NCI-H524 (cell line): ENCODE measurements at regions not wholly inside any gene's neighbourhood (a gene's known extent, or its start where the extent isn't known, plus 50 kb on each side); places are given as distances from the start of the nearest gene placed in this dataset.
"Not testable (repeated sequence)": the region's sequence is repeated elsewhere in the genome, so short reads cannot be mapped to it uniquely, and the experiment has no call there.

Source experiments
- DNase-seq, 2 experiments: peaks; one replicate each; lab custom pipeline; 2025; lab: John Stamatoyannopoulos, UW

- not testable (repeated sequence) for DNase-seq
Observed at GRCh38 chr17:62196587-62196986, 131.5 kb upstream of the MED13 start.

- no peak for DNase-seq
Observed at GRCh38 chr17:62194401-62194800, 129.3 kb upstream of the MED13 start.

- no peak for DNase-seq
Observed at GRCh38 chr17:62193249-62193648, 128.2 kb upstream of the MED13 start.

GRCh38 chr17:62191390-62192361 is 126.6 kb upstream of the MED13 start:
- peak in 1 of 2 experiments; percentile 10 for DNase-seq

- peak; percentile 89 to 95 for DNase-seq
Observed at GRCh38 chr17:62189377-62189776, 124.3 kb upstream of the MED13 start.

- peak; percentile 92 to 97 for DNase-seq
Observed at GRCh38 chr17:62188713-62189112, 123.6 kb upstream of the MED13 start.

GRCh38 chr17:62187681-62188080 is 122.6 kb upstream of the MED13 start:
- peak; percentile 84 to 95 for DNase-seq

GRCh38 chr17:62186841-62187240 is 121.8 kb upstream of the MED13 start:
- no peak for DNase-seq

- DNase-seq: no peak
Observed at GRCh38 chr17:62180772-62181171, 115.7 kb upstream of the MED13 start.

GRCh38 chr17:62179525-62180161 is 114.6 kb upstream of the MED13 start:
- DNase-seq: peak in 1 of 2 experiments; percentile 32

- DNase-seq: no peak
Observed at GRCh38 chr17:62178579-62178978, 113.5 kb upstream of the MED13 start.

- no peak for DNase-seq
Observed at GRCh38 chr17:62172492-62173291, 107.6 kb upstream of the MED13 start.

GRCh38 chr17:62167076-62167475 is 102.0 kb upstream of the MED13 start:
- DNase-seq: no peak

- DNase-seq: no peak
Observed at GRCh38 chr17:62164747-62165722, 100.0 kb upstream of the MED13 start.

GRCh38 chr17:62163847-62164246 is 98.8 kb upstream of the MED13 start:
- DNase-seq: peak in 1 of 2 experiments; percentile 11

GRCh38 chr17:62162898-62163297 is 97.8 kb upstream of the MED13 start:
- peak; percentile 63 to 88 for DNase-seq

GRCh38 chr17:62161405-62162148 is 96.5 kb upstream of the MED13 start:
- DNase-seq: no peak

GRCh38 chr17:62160816-62161215 is 95.7 kb upstream of the MED13 start:
- peak in 1 of 2 experiments; percentile 17 for DNase-seq

- no peak for DNase-seq
Observed at GRCh38 chr17:62159994-62160393, 94.9 kb upstream of the MED13 start.

- DNase-seq: no peak
Observed at GRCh38 chr17:62156949-62157348, 91.9 kb upstream of the MED13 start.
